ENCODE measurements at regions not wholly inside any gene's neighbourhood (a gene's known extent, or its start where the extent isn't known, plus 50 kb on each side); places are given as distances from the start of the nearest gene placed in this dataset.

GRCh38 chr11:80328774-80329173 lies 887.9 kb upstream of the TENM4 start:
- H3K9ac ChIP-seq (ENCODE audit: low read depth in 1 of 2, low read length in 2 of 2), result no peak overlapping the region
- no peak for DNase-seq (ENCODE audit: low spot score)
- peaks cover 0 to 2% (median 0%) of the 10 kb centered on the region in 4 donors for H3K27me3 ChIP-seq (ENCODE audit: control insufficient read depth in 4 of 4, insufficient read depth in 4 of 4, low read length in 3 of 4)
- H3K4me1 ChIP-seq (ENCODE audit: control insufficient read depth in 4 of 4, insufficient read depth in 4 of 4, low read length in 3 of 4), result no peaks in the 10 kb centered on the region
- TF ChIP-seq TAF1 (conservative IDR thresholded peaks at IDR 0.05) (no peak), JUND (IDR thresholded peaks at IDR 0.05) (no peak), CTCF (IDR thresholded peaks at IDR 0.05; ENCODE audit: low read depth, low read length, missing input control) (no peak)
- H3K4me3 ChIP-seq (ENCODE audit: low read depth in 1 of 3, low read length in 3 of 3), result no peak overlapping the region
- no peaks in the 10 kb centered on the region for H3K36me3 ChIP-seq (ENCODE audit: control insufficient read depth in 4 of 4, insufficient read depth in 3 of 4, low read depth in 1 of 4, low read length in 3 of 4)
- 83% methylated on average over 1 of the region's 1 CpG for WGBS
- H3K9me3 ChIP-seq (ENCODE audit: control insufficient read depth in 4 of 4, low read length in 3 of 4), result no peaks in the 10 kb centered on the region
- H3K27ac ChIP-seq (ENCODE audit: low read depth in 1 of 2, low read length in 2 of 2), result no peak overlapping the region

- H3K9me3 ChIP-seq (ENCODE audit: control insufficient read depth in 4 of 4, low read length in 3 of 4), result no peaks in the 10 kb centered on the region
- no peak for DNase-seq (ENCODE audit: low spot score)
- no peaks in the 10 kb centered on the region for H3K36me3 ChIP-seq (ENCODE audit: control insufficient read depth in 4 of 4, insufficient read depth in 3 of 4, low read depth in 1 of 4, low read length in 3 of 4)
- WGBS, result 46% methylated on average over 4 of the region's 4 CpGs
- no peak overlapping the region for H3K9ac ChIP-seq (ENCODE audit: low read depth in 1 of 2, low read length in 2 of 2)
- peaks cover 0 to 2% (median 0%) of the 10 kb centered on the region in 4 donors for H3K27me3 ChIP-seq (ENCODE audit: control insufficient read depth in 4 of 4, insufficient read depth in 4 of 4, low read length in 3 of 4)
- no peak overlapping the region for H3K27ac ChIP-seq (ENCODE audit: low read depth in 1 of 2, low read length in 2 of 2)
- H3K4me1 ChIP-seq (ENCODE audit: control insufficient read depth in 4 of 4, insufficient read depth in 4 of 4, low read length in 3 of 4), result no peaks in the 10 kb centered on the region
- no peak for TF ChIP-seq TAF1 (conservative IDR thresholded peaks at IDR 0.05)
- TF ChIP-seq CTCF (IDR thresholded peaks at IDR 0.05; ENCODE audit: low read depth, low read length, missing input control), result no peak
- no peak overlapping the region for H3K4me3 ChIP-seq (ENCODE audit: low read depth in 1 of 3, low read length in 3 of 3)
These were observed 887.3 kb upstream of the TENM4 start for GRCh38 chr11:80327956-80328614.

- Histone ChIP-seq H3K27ac (ENCODE audit: low read depth in 1 of 2, low read length in 2 of 2) (no peak overlapping the region), H3K9ac (ENCODE audit: low read depth in 1 of 2, low read length in 2 of 2) (no peak overlapping the region), H3K36me3 (ENCODE audit: control insufficient read depth in 4 of 4, insufficient read depth in 3 of 4, low read depth in 1 of 4, low read length in 3 of 4) (no peaks in the 10 kb centered on the region), H3K4me1 (ENCODE audit: control insufficient read depth in 4 of 4, insufficient read depth in 4 of 4, low read length in 3 of 4) (no peaks in the 10 kb centered on the region), H3K9me3 (ENCODE audit: control insufficient read depth in 4 of 4, low read length in 3 of 4) (no peaks in the 10 kb centered on the region), H3K4me3 (ENCODE audit: low read depth in 1 of 3, low read length in 3 of 3) (no peak overlapping the region), H3K27me3 (ENCODE audit: control insufficient read depth in 4 of 4, insufficient read depth in 4 of 4, low read length in 3 of 4) (no peaks in the 10 kb centered on the region)
- 38% methylated on average over 2 of the region's 2 CpGs for WGBS
- TF ChIP-seq NR2F2 (IDR thresholded peaks at IDR 0.05) (no peak), CTCF (IDR thresholded peaks at IDR 0.05; ENCODE audit: low read depth, low read length, missing input control) (no peak), HNF4A (conservative IDR thresholded peaks at IDR 0.05) (no peak), GABPA (IDR thresholded peaks at IDR 0.05 in 1 of 2, conservative IDR thresholded peaks at IDR 0.05 in 1 of 2) (no peak), RXRA (IDR thresholded peaks at IDR 0.05) (no peak), SP1 (IDR thresholded peaks at IDR 0.05) (no peak), YY1 (IDR thresholded peaks at IDR 0.05) (no peak), ATF3 (IDR thresholded peaks at IDR 0.05) (no peak), EGR1 (IDR thresholded peaks at IDR 0.05; ENCODE audit: low read depth in 2 of 2) (no peak), FOXA1 (IDR thresholded peaks at IDR 0.05) (no peak), RAD21 (IDR thresholded peaks at IDR 0.05) (no peak), ZBTB33 (IDR thresholded peaks at IDR 0.05) (no peak)
- DNase-seq (ENCODE audit: low spot score), result no peak
These were observed 881.0 kb upstream of the TENM4 start for GRCh38 chr11:80321786-80322185.

Data from liver (tissue), 8 donors.